PC-9 (cell line): ENCODE measurements at regions not wholly inside any gene's neighbourhood (a gene's known extent, or its start where the extent isn't known, plus 50 kb on each side); places are given as distances from the start of the nearest gene placed in this dataset.
"Not testable (repeated sequence)": the region's sequence is repeated elsewhere in the genome, so short reads cannot be mapped to it uniquely, and the experiment has no call there.

Experiments
- BruUV-seq: library from RNA; stranded (reverse); fragments of 400-500 nt; replicated peaks from 2 replicates; lab custom pipeline; 2021; lab: Mats Ljungman, UMichigan
- CTCF ChIA-PET: fragments of 300-600 bp; sonication (Branson Sonifier 250); formaldehyde crosslinking; loops from one replicate; lab custom pipeline; 2022; ENCODE audit warnings: antibody characterized with exemption; lab: Charles Lee
- POLR2A ChIA-PET: fragments of 300-600 bp; sonication (Branson Sonifier 250); formaldehyde crosslinking; loops from one replicate; lab custom pipeline; 2022; ENCODE audit warnings: antibody characterized with exemption; ENCODE audit not compliant: unreplicated experiment; lab: Charles Lee
- DNase-seq, 2 experiments: peaks; one replicate each; pipeline versions ENCODE4 v3.0.0 to v3.0.0-alpha.2; 2015 to 2022; ENCODE audit warnings: mixed read lengths in 1 of 2
- H2AFZ ChIP-seq: fragments of 200-600 bp; sonication (generic); 2 replicates; pipeline ENCODE4 v1.8.1; 2017; ENCODE audit warnings: antibody characterized with exemption
- H3F3A ChIP-seq: fragments of 200-600 bp; sonication (generic); 2 replicates; pipeline ENCODE4 v1.8.1; 2017; ENCODE audit warnings: antibody characterized with exemption, mild to moderate bottlenecking, low read depth; ENCODE audit not compliant: insufficient read depth
- H3K27ac ChIP-seq: fragments of 200-600 bp; sonication (generic); 2 replicates; pipeline ENCODE4 v1.6.1; 2016; ENCODE audit warnings: mixed run types
- H3K27me3 ChIP-seq: fragments of 200-600 bp; sonication (generic); 2 replicates; pipeline ENCODE4 v1.6.1; 2016; ENCODE audit warnings: low read depth, mixed run types; ENCODE audit not compliant: insufficient read depth
- H3K36me3 ChIP-seq: fragments of 200-600 bp; sonication (generic); 2 replicates; pipeline ENCODE4 v1.6.1; 2016; ENCODE audit warnings: low read depth, mixed run types
- H3K4me1 ChIP-seq: fragments of 200-600 bp; sonication (generic); replicated peaks from 2 replicates; pipeline ENCODE4 v1.6.1; 2016; ENCODE audit warnings: mixed run types; ENCODE audit not compliant: insufficient read depth
- H3K4me2 ChIP-seq: fragments of 200-600 bp; sonication (generic); 2 replicates; pipeline ENCODE4 v1.6.1; 2017; ENCODE audit warnings: mixed run types
- H3K4me3 ChIP-seq: fragments of 200-600 bp; sonication (generic); 2 replicates; pipeline ENCODE4 v1.6.1; 2016; ENCODE audit warnings: mixed run types
- H3K79me2 ChIP-seq: fragments of 200-600 bp; sonication (generic); 2 replicates; pipeline ENCODE4 v1.6.1; 2017; ENCODE audit warnings: low read depth, mixed run types
- H3K9me2 ChIP-seq: fragments of 200-600 bp; sonication (generic); 2 replicates; pipeline ENCODE4 v1.8.1; 2017; ENCODE audit warnings: mild to moderate bottlenecking; ENCODE audit not compliant: insufficient read depth
- H3K9me3 ChIP-seq: fragments of 200-600 bp; sonication (generic); 2 replicates; pipeline ENCODE4 v1.8.1; 2016; ENCODE audit warnings: low read depth; ENCODE audit not compliant: insufficient read depth
- H4K20me1 ChIP-seq: fragments of 200-600 bp; sonication (generic); 2 replicates; pipeline ENCODE4 v1.8.1; 2017; ENCODE audit not compliant: insufficient read depth
- EZH2 ChIP-seq: fragments of 200-600 bp; sonication (generic); IDR thresholded peaks from 2 replicates; pipeline ENCODE4 v1.8.0; 2017; ENCODE audit warnings: antibody characterized with exemption, low read depth
- intact Hi-C: fragments of 100-400 bp; cut with micrococcal nuclease; formaldehyde crosslinking; loops from one replicate; pipeline ENCODE4 v1.10.0; 2022; ENCODE audit not compliant: unreplicated experiment
- TF ChIP-seq, protein P1 (sequence below): fragments of 200-600 bp; sonication (generic); conservative IDR thresholded peaks from 2 replicates; pipeline ENCODE4 v1.6.1; 2017; ENCODE audit warnings: mixed run types, antibody characterized with exemption, mild to moderate bottlenecking, moderate library complexity

DNA sequence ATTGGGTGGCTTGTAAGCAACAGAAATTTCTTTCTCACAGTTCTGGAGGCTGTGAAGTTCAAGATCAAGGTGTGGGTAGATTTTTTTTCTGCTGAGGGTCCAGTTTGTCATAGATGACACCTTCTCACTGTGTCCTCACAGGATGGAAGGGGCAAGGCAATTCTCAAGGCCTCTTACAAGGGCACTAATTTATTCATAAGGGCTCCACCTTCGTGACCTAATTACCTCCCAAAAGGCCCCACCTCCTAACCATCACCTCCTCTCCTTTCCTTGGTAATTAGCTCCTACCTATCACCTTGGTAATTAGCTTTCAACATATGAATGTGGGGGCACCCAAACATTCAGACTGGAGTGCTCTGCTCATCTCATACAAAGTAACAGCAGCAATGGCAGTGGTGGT is 92.3 kb upstream of the CD44 start:
- ChIA-PET POLR2A (no interaction called here), CTCF (interaction anchor here (0.5 kb wide), 1 partner anchor 268 kb away, joined by 5 read pairs; no protein-coding TSS in a partner anchor)
- H3K9me3 ChIP-seq: 0 out of 2 replicates have a peak, but pooled peaks cover 7% of the 10 kb centered on the region
- no peaks in the 10 kb centered on the region for H3K36me3 ChIP-seq
- no peak for DNase-seq
- no TSS peak for BruUV-seq
- H2AFZ ChIP-seq: no peak overlapping the region
- 0 out of 2 replicates have a peak, but pooled peaks cover 5% of the 10 kb centered on the region for H3F3A ChIP-seq
- peaks cover 15% of the 10 kb centered on the region for H3K4me1 ChIP-seq
- TF ChIP-seq, protein P1, sequence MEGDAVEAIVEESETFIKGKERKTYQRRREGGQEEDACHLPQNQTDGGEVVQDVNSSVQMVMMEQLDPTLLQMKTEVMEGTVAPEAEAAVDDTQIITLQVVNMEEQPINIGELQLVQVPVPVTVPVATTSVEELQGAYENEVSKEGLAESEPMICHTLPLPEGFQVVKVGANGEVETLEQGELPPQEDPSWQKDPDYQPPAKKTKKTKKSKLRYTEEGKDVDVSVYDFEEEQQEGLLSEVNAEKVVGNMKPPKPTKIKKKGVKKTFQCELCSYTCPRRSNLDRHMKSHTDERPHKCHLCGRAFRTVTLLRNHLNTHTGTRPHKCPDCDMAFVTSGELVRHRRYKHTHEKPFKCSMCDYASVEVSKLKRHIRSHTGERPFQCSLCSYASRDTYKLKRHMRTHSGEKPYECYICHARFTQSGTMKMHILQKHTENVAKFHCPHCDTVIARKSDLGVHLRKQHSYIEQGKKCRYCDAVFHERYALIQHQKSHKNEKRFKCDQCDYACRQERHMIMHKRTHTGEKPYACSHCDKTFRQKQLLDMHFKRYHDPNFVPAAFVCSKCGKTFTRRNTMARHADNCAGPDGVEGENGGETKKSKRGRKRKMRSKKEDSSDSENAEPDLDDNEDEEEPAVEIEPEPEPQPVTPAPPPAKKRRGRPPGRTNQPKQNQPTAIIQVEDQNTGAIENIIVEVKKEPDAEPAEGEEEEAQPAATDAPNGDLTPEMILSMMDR: no peak
- no peak for TF ChIP-seq EZH2
- H3K27me3 ChIP-seq: no peaks in the 10 kb centered on the region
- intact Hi-C loops: no loop called here
- no peak overlapping the region for H3K27ac ChIP-seq
- no peaks in the 10 kb centered on the region for H3K9me2 ChIP-seq
- H3K4me3 ChIP-seq: no peak overlapping the region
- H3K79me2 ChIP-seq: no peaks in the 10 kb centered on the region
- H3K4me2 ChIP-seq: no peak overlapping the region
- no peaks in the 10 kb centered on the region for H4K20me1 ChIP-seq

DNA sequence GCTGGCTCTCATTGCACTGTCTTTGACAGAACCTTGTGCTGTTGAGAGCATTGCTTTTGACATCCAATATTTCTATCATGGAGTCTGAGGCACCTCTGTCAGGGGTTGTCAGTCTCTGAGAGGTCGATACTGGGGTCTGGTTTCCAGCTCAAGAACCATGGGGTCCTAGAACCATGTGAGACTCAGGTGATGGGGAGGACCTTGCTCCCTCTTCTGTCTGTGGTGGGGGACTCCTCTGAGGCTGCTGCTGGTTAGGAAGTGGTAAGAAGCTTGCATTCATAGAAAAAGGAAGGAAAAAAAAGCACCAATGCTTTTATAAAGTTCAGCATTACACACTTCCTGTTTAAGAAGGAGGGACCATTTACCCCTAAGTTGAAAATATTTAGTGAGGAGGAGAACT is 91.8 kb upstream of the CD44 start:
- H3K27ac ChIP-seq: no peak overlapping the region
- no peaks in the 10 kb centered on the region for H3K36me3 ChIP-seq
- no peak overlapping the region for H3K4me3 ChIP-seq
- no TSS peak for BruUV-seq
- no peak overlapping the region for H3K4me2 ChIP-seq
- intact Hi-C loops: no loop called here
- H3K9me3 ChIP-seq: 0 out of 2 replicates have a peak, but pooled peaks cover 7% of the 10 kb centered on the region
- ChIA-PET CTCF (interaction anchor here (0.5 kb wide), 1 partner anchor 267 kb away, joined by 5 read pairs; no protein-coding TSS in a partner anchor), POLR2A (interaction anchor here (0.6 kb wide), 1 partner anchor 11 kb away, joined by 3 read pairs; no protein-coding TSS in a partner anchor)
- no peak overlapping the region for H2AFZ ChIP-seq
- DNase-seq: no peak
- no peaks in the 10 kb centered on the region for H3F3A ChIP-seq
- H3K9me2 ChIP-seq: no peaks in the 10 kb centered on the region
- no peaks in the 10 kb centered on the region for H3K79me2 ChIP-seq
- H3K4me1 ChIP-seq: peaks cover 10% of the 10 kb centered on the region
- no peaks in the 10 kb centered on the region for H4K20me1 ChIP-seq
- TF ChIP-seq EZH2: no peak
- TF ChIP-seq, protein P1: no peak
- no peaks in the 10 kb centered on the region for H3K27me3 ChIP-seq

DNA sequence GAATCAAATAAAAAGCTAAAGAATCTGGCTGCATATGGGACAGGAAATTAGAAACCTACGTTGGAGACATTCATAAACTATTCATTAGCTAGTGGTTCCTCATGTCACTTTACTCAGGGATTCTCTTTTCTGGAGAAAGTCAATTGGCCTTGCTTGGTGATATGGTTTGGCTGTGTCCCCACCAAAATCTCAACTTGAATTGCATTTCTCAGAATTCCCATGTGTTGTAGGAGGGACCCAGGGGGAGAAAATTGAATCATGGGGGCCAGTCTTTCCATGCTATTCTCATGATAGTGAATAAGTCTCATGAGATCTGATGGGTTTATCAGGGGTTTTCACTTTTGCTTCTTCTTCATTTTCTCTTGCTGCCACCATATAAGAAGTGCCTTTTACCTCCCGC is 91.2 kb upstream of the CD44 start:
- H4K20me1 ChIP-seq: no peaks in the 10 kb centered on the region
- no peaks in the 10 kb centered on the region for H3K9me2 ChIP-seq
- ChIA-PET POLR2A (no interaction called here), CTCF (no interaction called here)
- H3K27ac ChIP-seq: no peak overlapping the region
- TF ChIP-seq, protein P1: no peak
- TF ChIP-seq EZH2: no peak
- H3K4me2 ChIP-seq: no peak overlapping the region
- H3K79me2 ChIP-seq: no peaks in the 10 kb centered on the region
- intact Hi-C loops: loop anchor here (2.0 kb wide), 1 partner anchor 35 kb away; no protein-coding TSS in a partner anchor
- no peaks in the 10 kb centered on the region for H3K36me3 ChIP-seq
- no peak overlapping the region for H3K4me3 ChIP-seq
- no TSS peak for BruUV-seq
- no peaks in the 10 kb centered on the region for H3K27me3 ChIP-seq
- DNase-seq: no peak
- peaks cover 4% of the 10 kb centered on the region; the same call in 1 of the 2 replicates for H3K4me1 ChIP-seq
- no peak overlapping the region for H2AFZ ChIP-seq
- H3K9me3 ChIP-seq: 0 out of 2 replicates have a peak, but pooled peaks cover 7% of the 10 kb centered on the region
- no peaks in the 10 kb centered on the region for H3F3A ChIP-seq

DNA sequence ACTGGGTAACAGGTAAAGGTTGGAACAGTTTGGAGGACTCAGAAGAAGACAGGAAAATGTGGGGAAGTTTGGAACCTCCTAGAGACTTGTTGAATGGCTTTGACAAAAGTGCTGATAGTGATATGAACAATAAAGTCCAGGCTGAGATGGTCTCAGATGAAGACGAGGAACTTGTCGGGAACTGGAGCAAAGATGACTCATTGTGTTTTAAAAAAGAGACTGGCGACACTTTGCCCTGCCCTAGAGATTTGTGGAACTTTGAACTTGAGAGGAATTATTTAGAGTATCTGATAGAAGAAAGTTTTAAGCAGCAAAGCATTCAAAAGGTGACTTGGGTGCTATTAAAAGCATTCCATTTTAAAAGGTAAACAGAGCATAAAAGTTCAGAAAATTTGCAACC is 90.6 kb upstream of the CD44 start:
- H3K9me2 ChIP-seq, H3K9me3 ChIP-seq, BruUV-seq, H3K4me2 ChIP-seq, H3K36me3 ChIP-seq, H3K4me3 ChIP-seq, H2AFZ ChIP-seq, H4K20me1 ChIP-seq, H3F3A ChIP-seq, DNase-seq, H3K27me3 ChIP-seq, H3K27ac ChIP-seq, POLR2A ChIA-PET, H3K79me2 ChIP-seq, H3K4me1 ChIP-seq: not testable (repeated sequence)
- CTCF ChIA-PET: interaction anchor here (0.7 kb wide), 1 partner anchor 30 kb away, joined by 4 read pairs; no protein-coding TSS in a partner anchor
- intact Hi-C loops: loop anchor here (2.0 kb wide), 1 partner anchor 34 kb away; no protein-coding TSS in a partner anchor
